ENCODE measurements at regions not wholly inside any gene's neighbourhood (a gene's known extent, or its start where the extent isn't known, plus 50 kb on each side); places are given as distances from the start of the nearest gene placed in this dataset.

DNA sequence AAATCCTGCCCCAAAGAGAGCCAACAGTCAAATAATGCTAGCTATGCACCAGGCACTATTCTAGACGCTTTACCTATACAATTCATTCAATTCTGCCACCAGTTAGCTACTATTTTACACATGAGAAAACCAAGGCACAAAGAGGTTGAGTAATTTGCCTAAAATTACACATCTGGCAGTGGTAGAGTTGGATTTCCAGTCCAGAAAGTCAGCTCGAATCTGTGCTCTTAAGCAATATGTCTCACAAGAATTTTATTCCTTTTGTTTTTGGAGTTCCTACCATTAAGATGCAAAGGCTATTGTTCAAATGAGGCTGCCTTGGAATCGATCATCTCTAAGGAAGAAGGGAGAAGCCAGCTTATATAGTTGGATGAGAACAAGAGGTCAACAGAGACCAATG lies 256.9 kb upstream of the RASA1 start:
- H3K27ac ChIP-seq: no peak overlapping the region
- TF ChIP-seq, protein P1, sequence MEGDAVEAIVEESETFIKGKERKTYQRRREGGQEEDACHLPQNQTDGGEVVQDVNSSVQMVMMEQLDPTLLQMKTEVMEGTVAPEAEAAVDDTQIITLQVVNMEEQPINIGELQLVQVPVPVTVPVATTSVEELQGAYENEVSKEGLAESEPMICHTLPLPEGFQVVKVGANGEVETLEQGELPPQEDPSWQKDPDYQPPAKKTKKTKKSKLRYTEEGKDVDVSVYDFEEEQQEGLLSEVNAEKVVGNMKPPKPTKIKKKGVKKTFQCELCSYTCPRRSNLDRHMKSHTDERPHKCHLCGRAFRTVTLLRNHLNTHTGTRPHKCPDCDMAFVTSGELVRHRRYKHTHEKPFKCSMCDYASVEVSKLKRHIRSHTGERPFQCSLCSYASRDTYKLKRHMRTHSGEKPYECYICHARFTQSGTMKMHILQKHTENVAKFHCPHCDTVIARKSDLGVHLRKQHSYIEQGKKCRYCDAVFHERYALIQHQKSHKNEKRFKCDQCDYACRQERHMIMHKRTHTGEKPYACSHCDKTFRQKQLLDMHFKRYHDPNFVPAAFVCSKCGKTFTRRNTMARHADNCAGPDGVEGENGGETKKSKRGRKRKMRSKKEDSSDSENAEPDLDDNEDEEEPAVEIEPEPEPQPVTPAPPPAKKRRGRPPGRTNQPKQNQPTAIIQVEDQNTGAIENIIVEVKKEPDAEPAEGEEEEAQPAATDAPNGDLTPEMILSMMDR (conservative IDR thresholded peaks at IDR 0.05): no peak

DNA sequence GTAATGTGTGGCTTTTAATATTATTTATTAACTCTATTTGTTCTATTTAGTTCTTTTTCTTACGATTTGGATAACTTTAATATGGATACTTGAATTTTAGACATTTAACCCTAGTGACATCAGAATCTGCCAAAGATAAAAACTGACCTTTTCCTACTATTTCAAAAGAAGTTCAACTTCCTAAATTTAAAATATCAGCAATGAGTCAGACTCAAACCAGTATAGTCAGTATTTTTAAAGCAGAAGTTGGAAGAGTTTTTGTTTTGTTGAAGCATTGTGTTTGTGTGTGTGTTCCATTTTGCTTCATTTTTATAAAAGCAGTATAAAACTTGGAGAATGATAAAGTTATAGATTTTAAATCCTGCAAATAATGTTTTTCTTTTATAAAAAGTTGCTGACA lies 251.8 kb upstream of the RASA1 start:
- TF ChIP-seq, protein P1 (conservative IDR thresholded peaks at IDR 0.05): no peak
- H3K27ac ChIP-seq: no peak overlapping the region

DNA sequence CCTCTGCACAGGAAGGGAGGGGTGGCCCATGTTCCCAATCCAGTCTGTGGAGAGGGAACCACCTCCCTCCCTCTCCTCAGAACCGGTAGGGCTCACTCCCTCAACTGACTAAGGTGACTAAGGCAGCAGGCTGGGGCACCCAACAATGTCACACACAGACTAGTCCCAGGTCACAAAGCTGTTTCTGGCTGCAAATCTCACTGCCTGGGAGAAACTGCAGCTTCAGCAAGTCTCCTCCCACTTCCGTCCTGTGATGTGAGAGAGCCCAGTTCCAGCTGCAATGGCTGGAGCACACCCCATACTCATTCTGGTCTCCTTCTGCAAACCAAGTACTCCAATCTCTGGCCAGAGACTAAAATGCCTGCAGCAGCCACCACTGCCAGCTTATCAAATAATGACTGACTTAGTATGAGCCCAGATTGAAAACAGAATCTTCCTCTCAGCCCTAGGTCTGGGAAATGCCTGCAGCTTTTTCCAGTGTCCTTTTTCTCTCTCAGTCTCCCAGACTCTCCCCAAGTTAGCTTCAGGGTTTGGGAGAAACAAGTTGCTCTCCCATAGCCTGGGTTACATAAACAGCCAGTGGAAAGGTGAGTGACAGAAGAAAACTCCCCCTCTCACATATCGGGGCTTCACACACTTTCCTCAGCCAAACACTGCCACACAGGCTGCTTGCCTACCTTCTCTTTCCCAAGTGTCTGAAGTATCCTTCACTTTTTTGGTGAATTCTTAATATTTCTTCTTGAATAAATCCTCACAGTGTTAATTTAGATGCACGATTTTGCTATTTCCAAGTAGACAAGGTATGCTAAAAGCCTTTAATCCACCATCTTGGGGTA lies 247.4 kb upstream of the RASA1 start:
- no peak overlapping the region for H3K27ac ChIP-seq
- TF ChIP-seq, protein P1 (conservative IDR thresholded peaks at IDR 0.05): no peak

DNA sequence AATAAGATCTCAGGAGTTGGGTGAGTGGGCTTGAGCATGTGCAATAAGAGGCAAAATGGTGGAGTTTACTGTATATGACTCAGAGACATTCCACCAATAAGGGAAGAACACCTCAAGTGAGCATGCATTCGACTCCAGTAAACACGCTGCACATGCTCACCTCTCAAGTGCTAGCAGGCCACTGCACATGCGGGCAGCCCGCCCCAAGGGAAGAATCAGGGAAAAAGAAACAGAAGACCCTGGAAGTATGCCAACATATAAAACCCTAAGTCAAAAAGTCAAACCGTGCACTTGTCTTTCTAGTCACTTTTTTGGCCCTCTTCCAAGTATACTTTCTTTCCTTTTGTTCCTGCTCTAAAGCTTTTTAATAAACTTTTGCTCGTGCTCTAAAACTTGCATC lies 245.3 kb upstream of the RASA1 start:
- TF ChIP-seq, protein P1 (conservative IDR thresholded peaks at IDR 0.05): no peak
- H3K27ac ChIP-seq: no peak overlapping the region

DNA sequence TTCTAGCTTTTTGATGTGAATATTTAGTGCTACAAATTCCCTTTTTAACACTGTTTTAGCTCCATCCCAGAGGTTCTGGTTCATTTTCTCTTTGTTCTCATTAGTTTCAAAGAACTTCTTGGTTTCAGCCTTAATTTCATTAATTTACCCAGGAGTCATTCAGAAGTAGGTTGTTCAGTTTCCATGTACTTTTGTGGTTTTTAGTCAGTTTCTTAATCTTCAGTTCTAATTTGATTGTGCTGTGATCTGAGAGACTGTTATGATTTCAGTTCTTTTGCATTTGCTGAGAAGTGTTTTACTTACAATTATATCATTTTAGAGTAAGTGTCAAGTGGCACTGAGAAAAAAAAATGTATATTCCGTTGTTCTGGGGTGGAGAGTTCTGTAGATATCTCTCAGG lies 240.1 kb upstream of the RASA1 start:
- no peak overlapping the region for H3K27ac ChIP-seq
- TF ChIP-seq, protein P1 (conservative IDR thresholded peaks at IDR 0.05): no peak

DNA sequence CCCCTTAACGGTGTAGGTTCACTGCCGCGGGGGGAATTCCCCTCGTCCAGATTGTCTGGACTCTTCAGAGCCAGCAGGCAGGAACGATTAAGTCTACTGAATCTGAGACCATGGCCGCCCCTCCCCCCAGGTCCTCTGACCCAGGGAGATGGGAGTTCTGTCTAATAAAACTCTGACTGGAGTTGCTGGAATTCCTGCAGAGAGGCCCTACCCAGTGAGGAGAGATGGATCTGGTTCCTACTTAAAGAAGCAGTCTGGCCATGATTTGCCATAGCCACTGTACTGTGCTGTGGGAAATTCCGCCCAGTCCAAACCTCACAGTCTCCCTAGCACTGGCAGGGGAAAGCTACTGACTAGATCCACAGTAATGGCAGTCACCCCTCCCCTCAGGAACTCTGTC lies 237.7 kb upstream of the RASA1 start:
- TF ChIP-seq, protein P1 (conservative IDR thresholded peaks at IDR 0.05): no peak
- H3K27ac ChIP-seq: no peak overlapping the region

DNA sequence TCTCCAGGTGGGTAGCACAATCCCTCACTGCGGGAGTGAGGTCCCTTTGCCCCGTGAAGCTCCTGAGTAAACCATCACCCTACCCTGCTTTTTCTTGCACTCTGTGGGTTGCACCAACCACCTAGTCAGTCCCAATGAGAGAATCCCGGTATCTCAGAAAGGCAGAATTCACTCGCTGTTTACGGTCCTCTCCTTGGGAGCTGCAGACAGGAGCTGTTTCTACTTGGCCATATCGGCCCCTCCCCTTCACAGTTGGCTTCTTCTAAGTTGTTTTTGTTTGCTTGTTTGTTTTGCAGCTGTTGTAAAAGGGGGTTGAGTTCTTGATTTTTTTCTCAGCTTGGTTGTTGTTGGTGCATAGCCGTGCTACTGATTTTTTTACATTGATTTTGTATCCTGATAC lies 237.0 kb upstream of the RASA1 start:
- H3K27ac ChIP-seq: no peak overlapping the region
- TF ChIP-seq, protein P1 (conservative IDR thresholded peaks at IDR 0.05): no peak

Measured in VCaP (cell line).